GM18505 (cell line): ENCODE measurements at regions not wholly inside any gene's neighbourhood (a gene's known extent, or its start where the extent isn't known, plus 50 kb on each side); places are given as distances from the start of the nearest gene placed in this dataset.

Experiments used
- ATAC-seq: cut with Tn5 transposase; IDR thresholded peaks from one replicate; pipeline ENCODE4 v1.9.1; 2021; ENCODE audit not compliant: unreplicated experiment
- POLR2A ChIP-seq: IDR thresholded peaks from 4 replicates; pipeline ENCODE4 v1.6.1; 2011; ENCODE audit warnings: borderline replicate concordance; ENCODE audit not compliant: insufficient read depth, insufficient read length; ENCODE audit errors: extremely low read depth

DNA sequence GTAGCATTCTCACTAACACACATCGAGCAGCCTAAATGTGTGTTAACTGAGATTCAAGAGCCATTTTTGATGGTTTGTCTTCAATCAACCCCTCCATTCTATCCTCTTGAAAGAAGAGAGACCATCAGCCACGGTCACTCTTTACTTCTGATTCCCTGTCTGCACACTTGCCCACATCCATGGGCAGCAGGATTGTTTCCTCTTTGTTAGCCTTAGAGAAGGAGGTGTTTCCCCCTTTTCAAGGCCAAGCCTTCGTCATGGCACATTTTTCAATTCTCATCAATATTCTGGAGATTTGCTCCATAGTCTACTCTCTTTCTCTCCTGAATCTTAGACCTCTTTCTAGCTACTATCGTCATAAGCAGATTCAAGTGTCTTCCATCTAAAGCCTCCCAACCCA lies 522.4 kb upstream of the NAALADL2 start:
- ATAC-seq, result no peak

DNA sequence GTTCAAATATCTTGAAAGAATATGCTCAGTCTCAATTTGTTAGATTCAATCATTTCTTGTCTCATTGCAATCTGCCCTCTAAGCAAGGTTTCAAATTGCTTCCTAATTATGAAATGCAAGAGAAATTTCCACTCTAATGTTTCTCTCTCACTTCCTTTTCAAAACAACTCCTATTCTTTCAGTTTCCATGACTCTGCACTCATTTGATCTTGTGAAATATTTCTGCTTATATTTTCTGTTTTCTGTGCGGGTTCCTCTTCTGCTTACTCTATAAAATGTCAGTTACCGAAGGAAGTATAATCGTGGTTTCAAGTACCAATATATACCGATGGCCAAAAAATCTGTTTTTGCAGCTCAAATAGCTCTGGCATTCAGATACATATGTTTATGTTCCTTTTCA lies 521.9 kb upstream of the NAALADL2 start:
- TF ChIP-seq POLR2A, result no peak
- ATAC-seq, result no peak

More for the DNA sequence above, 522.4 kb upstream of the NAALADL2 start:
- TF ChIP-seq POLR2A, result no peak

DNA sequence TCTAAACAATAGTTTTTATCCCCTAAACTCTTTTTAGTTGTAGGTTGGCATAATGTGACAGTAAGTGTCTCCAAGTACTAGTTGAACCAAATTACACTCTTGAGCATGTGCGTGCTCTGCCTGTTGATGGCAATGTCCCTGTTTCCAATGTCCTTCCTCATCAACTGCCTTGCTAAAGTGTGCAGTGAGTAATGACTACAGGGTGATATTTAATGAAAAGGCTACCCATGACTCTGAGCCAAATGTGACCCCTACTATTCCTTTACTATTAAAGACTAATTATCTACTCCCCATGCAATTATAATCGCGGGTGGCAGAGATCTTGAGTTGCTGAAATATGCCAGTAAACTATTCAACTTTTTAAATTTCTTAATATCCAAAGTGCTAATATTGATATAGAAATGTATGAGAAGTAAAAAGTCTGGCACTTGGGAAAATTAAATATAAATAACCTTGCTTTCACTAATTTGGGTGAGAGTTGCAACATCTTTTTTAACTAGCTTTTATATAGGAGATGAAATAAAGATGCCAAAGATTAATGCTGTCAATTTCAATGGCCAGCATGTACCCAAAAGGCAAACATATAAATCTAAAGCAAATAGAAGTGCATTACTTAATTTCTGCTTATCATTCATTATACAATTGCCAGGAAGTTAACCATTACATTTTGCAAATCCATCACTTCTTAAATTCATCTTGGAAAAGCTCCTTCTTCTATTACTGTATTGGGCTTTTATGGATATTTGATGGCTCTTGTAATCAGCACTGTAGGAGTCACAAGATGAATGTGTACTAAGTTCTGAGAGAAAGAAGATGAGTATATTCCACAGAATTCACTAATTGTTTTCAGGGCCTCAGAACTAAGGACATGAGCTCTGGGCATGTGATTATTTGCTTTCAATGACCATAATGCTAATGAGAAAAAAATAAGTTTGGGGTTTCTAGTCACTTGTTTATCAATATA lies 518.2 kb upstream of the NAALADL2 start:
- TF ChIP-seq POLR2A, result no peak
- no peak for ATAC-seq

DNA sequence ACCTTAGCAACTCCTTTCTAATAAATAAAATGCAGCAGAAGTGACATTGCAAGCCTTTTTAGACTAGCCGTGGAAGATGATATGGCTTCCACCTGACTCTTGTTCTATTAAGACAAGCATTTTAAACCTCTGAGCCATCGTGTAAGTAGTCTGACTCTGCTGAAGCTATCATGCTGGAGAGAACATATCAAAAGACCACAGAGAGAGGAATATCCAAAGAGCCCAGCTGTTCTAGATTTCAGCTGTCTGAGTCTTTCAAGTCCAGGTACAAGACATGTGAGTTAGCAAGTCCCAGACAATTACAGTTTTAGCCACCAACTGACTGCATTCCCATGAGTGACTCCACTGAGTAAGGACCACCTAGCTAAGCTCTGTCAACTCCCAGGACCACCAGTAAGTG lies 517.0 kb upstream of the NAALADL2 start:
- no peak for TF ChIP-seq POLR2A
- no peak for ATAC-seq

DNA sequence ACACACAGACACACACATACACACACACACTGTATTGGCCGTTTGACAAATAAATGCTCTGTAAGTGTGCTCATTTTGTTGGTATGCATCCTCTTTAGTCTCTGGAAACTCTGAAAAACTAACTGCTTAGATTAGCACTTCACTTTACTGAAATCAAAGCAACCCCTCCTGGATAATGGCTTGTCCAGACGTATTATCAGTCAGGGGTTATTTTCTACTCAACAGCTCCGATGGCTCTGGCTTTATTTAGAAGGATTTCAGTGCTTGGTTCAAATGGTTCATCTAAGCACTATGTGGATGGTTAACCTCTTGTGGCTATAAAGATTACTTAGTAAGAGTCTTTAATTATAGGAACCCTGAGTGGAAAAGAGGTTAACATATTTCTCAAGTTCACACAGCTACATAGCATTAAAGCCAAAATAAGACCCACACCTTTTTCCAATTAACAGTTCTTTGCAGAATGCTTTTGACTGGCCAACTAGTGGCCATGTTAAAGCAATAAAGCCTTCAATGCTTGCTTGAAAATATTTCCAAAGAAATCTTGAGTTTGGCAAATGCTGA lies 516.1 kb upstream of the NAALADL2 start:
- no peak for TF ChIP-seq POLR2A
- ATAC-seq, result no peak

DNA sequence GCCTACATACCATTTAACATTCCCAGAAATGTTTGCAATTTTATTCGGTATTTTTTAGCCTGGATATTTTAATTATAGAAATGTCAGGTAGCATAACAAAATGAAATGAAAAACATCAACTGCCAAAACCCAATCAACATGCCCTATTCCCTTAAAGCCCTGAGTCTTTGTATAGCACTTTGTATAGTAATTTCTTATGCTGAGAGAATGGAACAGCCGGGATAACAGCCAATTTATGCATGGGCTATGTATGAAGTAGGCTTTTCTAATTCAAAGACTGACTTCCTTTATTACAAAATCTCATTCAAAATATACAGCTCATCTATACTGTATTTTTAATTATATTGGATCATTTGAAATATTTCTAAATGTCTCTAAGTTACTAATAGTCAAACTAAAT lies 513.0 kb upstream of the NAALADL2 start:
- no peak for ATAC-seq
- TF ChIP-seq POLR2A, result no peak

DNA sequence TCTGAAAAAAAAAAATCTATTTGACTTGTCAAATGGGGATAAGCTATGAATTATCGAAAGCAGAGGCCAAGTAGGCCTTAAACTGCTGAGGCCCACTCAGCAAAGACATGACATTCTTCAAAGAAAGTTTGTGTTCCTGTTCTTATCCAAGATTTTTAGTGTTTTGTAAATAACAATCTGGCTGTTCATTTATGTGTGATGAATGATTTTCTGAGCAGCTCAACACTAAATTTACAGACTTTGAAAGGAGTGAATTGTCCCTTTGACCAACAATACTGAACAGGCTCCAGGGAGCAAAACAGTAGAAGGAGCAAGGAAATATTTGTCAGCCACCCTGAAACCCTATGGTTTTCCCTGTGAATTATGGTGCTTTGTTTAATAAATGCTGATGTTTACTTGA lies 512.6 kb upstream of the NAALADL2 start:
- no peak for ATAC-seq

DNA sequence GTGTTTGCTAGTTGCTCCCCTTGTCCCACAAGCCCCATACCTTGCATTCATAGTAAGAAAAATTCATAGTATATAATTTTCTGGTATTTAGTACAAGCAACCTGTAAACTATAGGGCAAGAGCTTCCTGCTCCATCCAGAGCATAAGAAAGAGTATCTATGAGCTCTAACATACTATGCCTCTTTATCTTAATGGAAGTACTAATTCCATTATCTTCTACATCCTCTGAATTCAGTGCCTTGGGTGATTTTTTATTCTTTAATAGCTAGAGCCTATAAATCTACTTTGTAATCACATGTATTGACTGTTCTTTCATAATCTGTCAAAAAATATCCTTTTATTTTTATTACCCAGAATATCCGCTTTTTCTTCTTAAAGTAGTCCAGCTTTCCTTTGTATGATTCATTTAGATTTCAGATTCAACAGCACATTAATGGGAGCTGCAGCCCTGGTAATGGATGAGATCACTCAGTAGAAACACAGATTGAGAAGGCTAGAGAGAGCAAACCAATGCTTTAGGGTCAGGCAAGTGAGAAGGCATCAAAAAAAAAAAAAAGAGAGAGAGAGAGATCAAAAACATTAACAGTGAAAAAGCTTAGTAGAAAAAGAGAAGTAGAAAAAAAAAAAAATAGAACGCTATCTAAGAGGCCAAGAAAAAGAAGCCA lies 511.5 kb upstream of the NAALADL2 start:
- no peak for TF ChIP-seq POLR2A
- ATAC-seq, result no peak

More for the DNA sequence above, 512.6 kb upstream of the NAALADL2 start:
- no peak for TF ChIP-seq POLR2A

DNA sequence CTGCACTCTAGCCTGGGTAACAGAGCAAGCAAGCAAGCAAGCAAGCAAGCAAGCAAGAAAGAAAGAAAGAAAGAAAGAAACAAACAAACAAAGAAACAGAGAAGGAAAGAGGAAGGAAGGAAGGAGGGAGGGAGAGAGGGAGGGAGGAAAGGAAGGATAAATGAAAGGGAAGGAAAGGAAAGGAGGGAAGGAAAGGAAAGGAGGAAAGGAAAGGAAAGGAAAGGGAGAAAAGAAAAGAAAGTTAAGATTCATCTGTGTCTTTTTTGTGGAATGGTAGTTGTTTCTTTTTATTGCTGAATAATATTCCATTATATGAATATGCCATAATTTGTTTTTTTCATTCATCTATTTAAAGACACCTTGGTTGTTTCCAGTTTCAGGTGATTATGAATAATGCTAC lies 506.9 kb upstream of the NAALADL2 start:
- no peak for TF ChIP-seq POLR2A
- no peak for ATAC-seq

DNA sequence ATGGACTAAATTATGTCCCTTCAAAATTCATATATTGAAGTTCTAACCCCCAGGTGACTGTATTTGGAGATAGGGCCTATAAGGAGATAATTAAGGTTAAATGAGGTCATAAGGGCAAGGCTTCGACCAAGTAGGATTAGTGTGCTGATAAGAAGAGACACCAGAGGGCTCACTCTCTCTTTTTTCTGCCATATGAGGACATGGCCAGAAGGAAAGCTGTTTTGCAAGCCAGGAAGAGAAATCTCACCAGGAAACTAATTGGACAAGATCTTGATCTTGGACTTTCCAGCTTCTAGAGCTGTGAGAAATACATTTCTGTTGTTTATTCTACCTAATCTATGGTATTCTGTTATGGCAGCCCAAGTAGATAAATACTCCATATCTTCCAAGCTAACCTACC lies 503.6 kb upstream of the NAALADL2 start:
- no peak for TF ChIP-seq POLR2A
- ATAC-seq, result no peak

DNA sequence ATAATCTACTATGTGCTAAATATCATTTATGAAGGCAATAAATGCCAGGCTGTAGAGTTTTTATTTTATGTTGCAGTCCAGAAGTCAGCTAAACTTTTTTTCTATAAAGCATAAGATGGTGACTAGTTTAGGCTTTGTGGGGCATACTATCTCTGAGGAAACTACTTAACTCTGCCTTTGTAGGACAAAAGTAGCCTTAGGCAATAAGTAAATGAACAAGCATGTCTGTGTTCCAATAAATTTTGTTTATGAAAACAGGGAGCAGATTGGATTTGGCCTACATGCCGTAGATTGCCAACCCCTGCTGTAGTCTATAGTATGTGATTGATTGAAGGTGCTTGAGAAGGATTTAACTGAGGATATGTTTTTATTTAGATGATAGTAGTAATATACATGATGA lies 502.5 kb upstream of the NAALADL2 start:
- ATAC-seq, result no peak
- no peak for TF ChIP-seq POLR2A

DNA sequence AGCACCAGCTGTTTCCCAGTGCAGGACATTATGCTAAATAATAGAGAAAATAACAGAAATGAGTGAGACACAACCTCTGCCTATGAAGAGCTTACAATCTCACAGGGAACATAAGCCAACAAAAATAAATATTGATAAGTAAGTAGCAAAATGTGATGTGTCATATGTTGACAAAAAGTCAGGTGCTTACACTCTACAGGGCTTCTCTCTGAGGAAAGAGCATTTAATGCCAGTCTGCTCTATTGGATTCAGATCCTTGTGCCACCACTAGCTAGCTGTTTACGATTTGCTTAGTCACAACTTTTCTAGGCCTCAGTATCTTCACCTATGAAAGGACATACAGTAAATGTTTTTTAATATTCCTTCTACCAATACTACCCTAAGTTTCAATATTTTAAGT lies 500.9 kb upstream of the NAALADL2 start:
- no peak for TF ChIP-seq POLR2A
- no peak for ATAC-seq

DNA sequence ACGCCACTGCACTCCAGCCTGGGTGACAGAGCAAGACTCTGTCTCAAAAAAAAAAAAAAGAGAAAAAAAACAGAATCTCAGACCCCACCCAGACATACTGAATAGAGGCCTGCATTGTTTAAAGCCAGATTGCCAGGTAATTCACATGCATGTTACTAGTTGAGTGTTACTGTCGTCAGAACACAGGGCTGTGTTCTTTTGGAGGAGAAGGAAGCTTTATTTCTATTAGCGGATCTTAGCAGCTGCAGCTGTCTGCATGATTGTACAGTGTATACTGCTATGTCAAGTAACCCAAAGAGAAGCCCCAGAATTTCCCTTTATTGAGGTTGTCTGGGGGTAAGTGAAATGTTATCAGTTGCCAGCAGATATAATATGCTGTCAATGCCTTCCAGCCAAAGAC lies 496.6 kb upstream of the NAALADL2 start:
- ATAC-seq, result no peak
- no peak for TF ChIP-seq POLR2A

DNA sequence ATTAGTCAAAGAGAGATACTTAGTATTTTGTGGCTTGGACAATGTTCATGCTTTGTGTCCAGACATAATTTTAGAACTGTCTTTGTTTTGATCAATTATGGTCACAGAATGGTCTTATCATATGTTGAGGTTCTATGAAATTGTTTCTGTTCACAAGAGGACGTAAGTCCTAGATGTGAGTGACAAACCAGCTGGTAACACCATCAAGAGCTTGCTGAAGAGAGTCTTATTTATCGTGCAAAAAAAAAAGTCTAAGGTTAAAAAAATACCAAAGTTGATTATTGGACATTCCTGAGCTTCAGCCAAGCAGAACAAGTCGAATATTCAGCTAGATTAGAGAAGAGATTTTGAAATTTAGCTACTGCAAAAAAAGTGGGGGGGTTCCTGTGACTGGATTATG lies 495.9 kb upstream of the NAALADL2 start:
- ATAC-seq, result no peak
- TF ChIP-seq POLR2A, result no peak
